GM12878 (cell line): ENCODE measurements at regions not wholly inside any gene's neighbourhood (a gene's known extent, or its start where the extent isn't known, plus 50 kb on each side); places are given as distances from the start of the nearest gene placed in this dataset.

Source experiments
- ATF7 ChIP-seq: fragments of 450-650 bp; IDR thresholded peaks from 2 replicates; pipeline ENCODE4 v1.6.1; 2016; ENCODE audit warnings: low read depth, mild to moderate bottlenecking
- BHLHE40 ChIP-seq, 2 experiments: fragments of 450-650 bp in 1 of 2; IDR thresholded peaks; 2 replicates each; pipeline ENCODE4 v1.6.1; 2011 to 2017; ENCODE audit warnings: low read depth in 2 of 2, borderline replicate concordance in 1 of 2, improper control_type of control experiment in 1 of 2, low read length in 1 of 2, mild to moderate bottlenecking in 1 of 2
- BRCA1 ChIP-seq: IDR thresholded peaks from 2 replicates; pipeline ENCODE4 v1.6.1; 2011; ENCODE audit warnings: low read depth, low read length, improper control_type of control experiment
- CHD2 ChIP-seq: IDR thresholded peaks from 2 replicates; pipeline ENCODE4 v1.6.1; 2011; ENCODE audit warnings: low read depth, low read length, improper control_type of control experiment, borderline replicate concordance
- CREB1 ChIP-seq: IDR thresholded peaks from 2 replicates; pipeline ENCODE4 v1.6.1; 2012; ENCODE audit warnings: low read depth, mild to moderate bottlenecking, inconsistent platforms
- ESRRA ChIP-seq: IDR thresholded peaks from 2 replicates; pipeline ENCODE4 v1.6.1; 2012; ENCODE audit warnings: mild to moderate bottlenecking, low read length, improper control_type of control experiment
- IKZF1 ChIP-seq: fragments of 450-650 bp; conservative IDR thresholded peaks from 2 replicates; pipeline ENCODE4 v1.6.1; 2017; ENCODE audit warnings: antibody characterized with exemption, mild to moderate bottlenecking
- IKZF2 ChIP-seq, 2 experiments: fragments of 450-650 bp; IDR thresholded peaks; 2 replicates each; pipeline ENCODE4 v1.6.1; 2017; ENCODE audit warnings: mild to moderate bottlenecking in 2 of 2, moderate library complexity in 2 of 2
- KLF5 ChIP-seq: fragments of 450-650 bp; IDR thresholded peaks from 2 replicates; pipeline ENCODE4 v1.6.1; 2014; ENCODE audit warnings: mild to moderate bottlenecking; ENCODE audit not compliant: partially characterized antibody
- LARP7 ChIP-seq: fragments of 450-650 bp; IDR thresholded peaks from 2 replicates; pipeline ENCODE4 v1.6.1; 2017; ENCODE audit warnings: mild to moderate bottlenecking
- MEF2A ChIP-seq: IDR thresholded peaks from 2 replicates; pipeline ENCODE4 v1.6.1; 2011; ENCODE audit warnings: low read depth, mild to moderate bottlenecking, low read length, moderate library complexity; ENCODE audit not compliant: insufficient read depth
- MEF2B ChIP-seq: fragments of 450-650 bp; IDR thresholded peaks from 2 replicates; pipeline ENCODE4 v1.6.1; 2018; ENCODE audit warnings: mild to moderate bottlenecking, moderate library complexity; ENCODE audit not compliant: partially characterized antibody, poor library complexity, severe bottlenecking
- MXI1 ChIP-seq: fragments of 150-350 bp; IDR thresholded peaks from 2 replicates; pipeline ENCODE4 v1.6.1; 2011; ENCODE audit warnings: low read depth, mild to moderate bottlenecking, inconsistent platforms, low read length, improper control_type of control experiment
- PAX5 ChIP-seq: IDR thresholded peaks from 2 replicates; pipeline ENCODE4 v1.6.1; 2011; ENCODE audit warnings: low read depth, low read length, borderline replicate concordance
- SPI1 ChIP-seq: IDR thresholded peaks from 2 replicates; pipeline ENCODE4 v1.6.1; 2011; ENCODE audit warnings: low read depth, mild to moderate bottlenecking, low read length, moderate library complexity, borderline replicate concordance; ENCODE audit not compliant: insufficient read depth
- TCF12 ChIP-seq: IDR thresholded peaks from 2 replicates; pipeline ENCODE4 v1.6.1; 2011; ENCODE audit warnings: low read depth, mild to moderate bottlenecking, low read length
- WRNIP1 ChIP-seq: IDR thresholded peaks from 2 replicates; pipeline ENCODE4 v1.6.1; 2011; ENCODE audit warnings: low read depth, low read length, improper control_type of control experiment, borderline replicate concordance
- ZNF274 ChIP-seq: IDR thresholded peaks from one replicate; pipeline ENCODE4 v1.8.0; 2011; ENCODE audit not compliant: insufficient read length, insufficient read depth
- TF ChIP-seq, protein P1 (sequence below): IDR thresholded peaks from 2 replicates; pipeline ENCODE4 v1.6.1; 2011; ENCODE audit warnings: borderline replicate concordance, low read depth, mild to moderate bottlenecking, moderate library complexity, low read length; ENCODE audit not compliant: insufficient read depth, poor library complexity, severe bottlenecking
- TF ChIP-seq, protein P2 (sequence below): fragments of 450-650 bp; IDR thresholded peaks from 2 replicates; pipeline ENCODE4 v1.6.1; 2017; ENCODE audit warnings: mild to moderate bottlenecking, moderate library complexity
- TF ChIP-seq, protein P3 (sequence below): fragments of 450-650 bp; formaldehyde crosslinking; IDR thresholded peaks from 2 replicates; pipeline ENCODE4 v1.4.0; 2022; ENCODE audit warnings: mild to moderate bottlenecking, moderate library complexity

DNA sequence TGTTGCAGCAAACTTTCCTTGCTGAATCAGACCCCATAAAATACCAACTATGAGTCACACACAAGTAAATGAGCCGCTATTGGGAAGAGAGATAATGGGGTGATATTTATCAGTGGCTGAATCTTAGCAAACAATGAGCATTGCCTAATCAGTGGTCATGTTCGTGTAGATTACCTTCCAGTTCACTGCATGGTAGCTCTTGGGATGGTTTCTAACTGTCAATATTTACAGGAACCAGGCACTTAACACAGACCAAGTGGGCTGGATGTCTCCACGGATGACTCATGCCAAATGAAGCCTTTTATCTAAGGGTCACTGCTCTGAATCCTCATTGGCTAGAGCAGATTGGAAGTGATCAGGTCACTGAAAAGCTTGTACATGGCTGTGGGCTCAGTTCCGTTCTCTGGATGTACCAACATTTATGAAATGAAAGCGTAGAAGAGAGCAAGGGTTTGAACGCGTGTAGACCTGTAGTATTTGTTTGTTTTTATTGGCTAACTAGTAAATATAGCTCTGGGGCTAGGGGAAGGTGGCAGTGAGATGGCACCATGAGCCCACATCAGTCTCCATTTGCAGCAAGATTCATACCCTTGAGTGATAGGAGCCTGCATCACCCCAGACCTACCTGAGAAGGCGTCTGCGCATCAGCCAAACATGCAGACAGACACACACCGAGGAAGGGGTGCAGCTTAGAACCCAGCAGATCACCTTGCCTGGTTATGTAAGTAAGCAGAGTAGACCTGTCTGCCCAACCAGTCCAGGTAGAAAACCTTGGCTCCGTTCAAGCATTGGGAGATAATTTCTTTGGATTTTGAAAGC is 153.3 kb downstream of the TOMM20 start (continued):
- TF ChIP-seq, protein P1, sequence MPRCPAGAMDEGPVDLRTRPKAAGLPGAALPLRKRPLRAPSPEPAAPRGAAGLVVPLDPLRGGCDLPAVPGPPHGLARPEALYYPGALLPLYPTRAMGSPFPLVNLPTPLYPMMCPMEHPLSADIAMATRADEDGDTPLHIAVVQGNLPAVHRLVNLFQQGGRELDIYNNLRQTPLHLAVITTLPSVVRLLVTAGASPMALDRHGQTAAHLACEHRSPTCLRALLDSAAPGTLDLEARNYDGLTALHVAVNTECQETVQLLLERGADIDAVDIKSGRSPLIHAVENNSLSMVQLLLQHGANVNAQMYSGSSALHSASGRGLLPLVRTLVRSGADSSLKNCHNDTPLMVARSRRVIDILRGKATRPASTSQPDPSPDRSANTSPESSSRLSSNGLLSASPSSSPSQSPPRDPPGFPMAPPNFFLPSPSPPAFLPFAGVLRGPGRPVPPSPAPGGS, result peak; percentile 68
- TF ChIP-seq IKZF1 (peak; percentile 68; the same call in 1 of the 2 replicates), ATF7 (peak; percentile 71; the same call in 1 of the 2 replicates), SPI1 (peak; percentile 45; the same call in 1 of the 2 replicates), LARP7 (no peak), MEF2B (peak; percentile 15), CHD2 (no peak), BRCA1 (no peak), MEF2A (0 out of 2 replicates have a peak, but pooled peaks have one; percentile 24), ZNF274 (no peak), BHLHE40 (IDR thresholded peaks at IDR 0.05; ENCODE audit: borderline replicate concordance in 1 of 2, low read depth in 2 of 2, low read length in 1 of 2) (peak; percentile 29 to 32; a peak in 2 of 4 replicates), ESRRA (no peak), TCF12 (0 out of 2 replicates have a peak, but pooled peaks have one; percentile 48), PAX5 (peak; percentile 64; the same call in 1 of the 2 replicates), KLF5 (no peak), WRNIP1 (no peak), IKZF2 (IDR thresholded peaks at IDR 0.05) (peak; percentile 65 to 69), CREB1 (no peak), MXI1 (0 out of 2 replicates have a peak, but pooled peaks have one; percentile 9)
- TF ChIP-seq, protein P2, sequence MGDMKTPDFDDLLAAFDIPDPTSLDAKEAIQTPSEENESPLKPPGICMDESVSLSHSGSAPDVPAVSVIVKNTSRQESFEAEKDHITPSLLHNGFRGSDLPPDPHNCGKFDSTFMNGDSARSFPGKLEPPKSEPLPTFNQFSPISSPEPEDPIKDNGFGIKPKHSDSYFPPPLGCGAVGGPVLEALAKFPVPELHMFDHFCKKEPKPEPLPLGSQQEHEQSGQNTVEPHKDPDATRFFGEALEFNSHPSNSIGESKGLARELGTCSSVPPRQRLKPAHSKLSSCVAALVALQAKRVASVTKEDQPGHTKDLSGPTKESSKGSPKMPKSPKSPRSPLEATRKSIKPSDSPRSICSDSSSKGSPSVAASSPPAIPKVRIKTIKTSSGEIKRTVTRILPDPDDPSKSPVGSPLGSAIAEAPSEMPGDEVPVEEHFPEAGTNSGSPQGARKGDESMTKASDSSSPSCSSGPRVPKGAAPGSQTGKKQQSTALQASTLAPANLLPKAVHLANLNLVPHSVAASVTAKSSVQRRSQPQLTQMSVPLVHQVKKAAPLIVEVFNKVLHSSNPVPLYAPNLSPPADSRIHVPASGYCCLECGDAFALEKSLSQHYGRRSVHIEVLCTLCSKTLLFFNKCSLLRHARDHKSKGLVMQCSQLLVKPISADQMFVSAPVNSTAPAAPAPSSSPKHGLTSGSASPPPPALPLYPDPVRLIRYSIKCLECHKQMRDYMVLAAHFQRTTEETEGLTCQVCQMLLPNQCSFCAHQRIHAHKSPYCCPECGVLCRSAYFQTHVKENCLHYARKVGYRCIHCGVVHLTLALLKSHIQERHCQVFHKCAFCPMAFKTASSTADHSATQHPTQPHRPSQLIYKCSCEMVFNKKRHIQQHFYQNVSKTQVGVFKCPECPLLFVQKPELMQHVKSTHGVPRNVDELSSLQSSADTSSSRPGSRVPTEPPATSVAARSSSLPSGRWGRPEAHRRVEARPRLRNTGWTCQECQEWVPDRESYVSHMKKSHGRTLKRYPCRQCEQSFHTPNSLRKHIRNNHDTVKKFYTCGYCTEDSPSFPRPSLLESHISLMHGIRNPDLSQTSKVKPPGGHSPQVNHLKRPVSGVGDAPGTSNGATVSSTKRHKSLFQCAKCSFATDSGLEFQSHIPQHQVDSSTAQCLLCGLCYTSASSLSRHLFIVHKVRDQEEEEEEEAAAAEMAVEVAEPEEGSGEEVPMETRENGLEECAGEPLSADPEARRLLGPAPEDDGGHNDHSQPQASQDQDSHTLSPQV, result 0 out of 2 replicates have a peak, but pooled peaks have one; percentile 44
- TF ChIP-seq, protein P3, sequence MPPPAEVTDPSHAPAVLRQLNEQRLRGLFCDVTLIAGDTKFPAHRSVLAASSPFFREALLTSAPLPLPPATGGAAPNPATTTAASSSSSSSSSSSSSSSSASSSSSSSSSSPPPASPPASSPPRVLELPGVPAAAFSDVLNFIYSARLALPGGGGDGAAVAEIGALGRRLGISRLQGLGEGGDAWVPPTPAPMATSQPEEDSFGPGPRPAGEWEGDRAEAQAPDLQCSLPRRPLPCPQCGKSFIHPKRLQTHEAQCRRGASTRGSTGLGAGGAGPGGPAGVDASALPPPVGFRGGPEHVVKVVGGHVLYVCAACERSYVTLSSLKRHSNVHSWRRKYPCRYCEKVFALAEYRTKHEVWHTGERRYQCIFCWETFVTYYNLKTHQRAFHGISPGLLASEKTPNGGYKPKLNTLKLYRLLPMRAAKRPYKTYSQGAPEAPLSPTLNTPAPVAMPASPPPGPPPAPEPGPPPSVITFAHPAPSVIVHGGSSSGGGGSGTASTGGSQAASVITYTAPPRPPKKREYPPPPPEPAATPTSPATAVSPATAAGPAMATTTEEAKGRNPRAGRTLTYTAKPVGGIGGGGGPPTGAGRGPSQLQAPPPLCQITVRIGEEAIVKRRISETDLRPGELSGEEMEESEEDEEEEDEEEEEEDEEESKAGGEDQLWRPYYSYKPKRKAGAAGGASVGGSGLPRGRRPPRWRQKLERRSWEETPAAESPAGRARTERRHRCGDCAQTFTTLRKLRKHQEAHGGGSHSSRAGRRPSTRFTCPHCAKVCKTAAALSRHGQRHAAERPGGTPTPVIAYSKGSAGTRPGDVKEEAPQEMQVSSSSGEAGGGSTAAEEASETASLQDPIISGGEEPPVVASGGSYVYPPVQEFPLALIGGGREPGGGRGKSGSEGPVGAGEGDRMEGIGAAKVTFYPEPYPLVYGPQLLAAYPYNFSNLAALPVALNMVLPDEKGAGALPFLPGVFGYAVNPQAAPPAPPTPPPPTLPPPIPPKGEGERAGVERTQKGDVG, result no peak
